Endometrium (tissue), 2 donors: ENCODE measurements at regions not wholly inside any gene's neighbourhood (a gene's known extent, or its start where the extent isn't known, plus 50 kb on each side); places are given as distances from the start of the nearest gene placed in this dataset.

Source experiments
- FAIRE-seq: peaks from 2 replicates; lab custom pipeline; 2012; peaks lifted over from hg19 to GRCh38; lab: Jason Lieb, UNC
- donor health status: control.
- donor health status: control.

DNA sequence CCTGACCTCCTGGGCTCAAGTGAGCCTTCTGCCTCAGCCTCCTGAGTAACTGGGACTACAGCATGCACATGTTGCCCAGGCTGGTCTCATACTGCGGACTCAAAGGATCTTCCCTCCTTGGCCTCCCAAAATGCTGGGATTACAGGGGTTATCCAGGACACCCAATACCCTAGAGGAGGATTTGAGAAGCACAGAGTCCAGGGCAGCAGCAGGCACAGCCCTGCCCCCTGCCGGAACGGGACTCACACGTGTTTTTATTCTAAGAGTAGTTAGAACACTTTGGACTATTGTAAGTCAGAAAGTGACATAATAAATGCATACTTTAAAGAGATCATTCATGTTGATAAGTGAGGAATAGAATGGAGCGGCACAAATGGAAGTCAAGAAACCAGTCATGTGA lies 80.2 kb downstream of the C6orf118 start:
- no peak for FAIRE-seq

DNA sequence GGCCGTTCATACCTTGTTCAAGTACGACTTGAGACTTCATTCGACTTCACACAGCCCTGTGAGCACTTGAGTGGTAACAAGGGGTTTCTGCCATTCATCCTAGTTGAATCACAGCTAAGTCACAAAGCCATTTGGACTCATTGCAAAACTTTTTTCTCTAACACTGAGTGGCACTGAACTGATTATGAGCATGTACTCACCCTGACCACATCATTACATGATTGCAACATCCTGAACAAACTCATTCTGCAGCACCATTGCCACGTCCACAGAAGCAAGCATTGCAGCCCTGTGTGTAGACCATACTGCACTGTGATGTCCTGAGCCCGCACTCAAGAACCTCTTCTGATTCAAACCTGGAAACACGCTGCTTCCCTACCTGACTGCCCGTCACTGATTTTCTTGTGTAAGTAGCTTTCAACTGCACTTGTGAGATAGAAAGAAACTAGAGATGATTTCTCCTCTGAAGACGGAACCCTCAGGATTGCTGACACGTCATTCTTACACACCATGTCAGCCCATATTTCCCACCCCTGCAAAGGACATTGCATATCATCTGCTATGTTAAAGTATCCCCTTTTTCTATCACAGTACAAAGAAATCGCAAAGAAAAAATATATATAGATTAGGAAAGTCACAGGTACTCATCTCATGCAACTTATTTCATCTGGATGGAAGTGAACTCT lies 81.6 kb downstream of the C6orf118 start:
- FAIRE-seq = no peak

DNA sequence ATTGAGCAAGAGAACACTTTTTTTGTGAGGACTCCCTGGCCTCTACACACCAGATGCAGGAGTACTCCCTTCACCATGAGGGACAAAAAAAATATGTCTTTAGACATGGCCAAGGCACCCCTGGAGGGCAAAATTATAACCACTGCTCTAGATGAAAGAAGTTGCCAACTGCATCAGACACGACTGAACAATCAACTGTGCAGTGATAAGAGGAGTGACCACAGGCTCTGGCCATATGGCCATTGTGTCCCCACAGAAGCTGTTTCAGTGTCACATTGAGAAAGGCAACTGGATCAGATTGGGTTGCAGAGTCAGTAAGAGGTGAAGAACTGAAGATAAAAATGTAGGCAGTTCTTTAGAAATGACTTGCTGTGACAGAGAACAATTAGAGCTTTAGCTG lies 85.7 kb downstream of the C6orf118 start:
- FAIRE-seq = no peak

DNA sequence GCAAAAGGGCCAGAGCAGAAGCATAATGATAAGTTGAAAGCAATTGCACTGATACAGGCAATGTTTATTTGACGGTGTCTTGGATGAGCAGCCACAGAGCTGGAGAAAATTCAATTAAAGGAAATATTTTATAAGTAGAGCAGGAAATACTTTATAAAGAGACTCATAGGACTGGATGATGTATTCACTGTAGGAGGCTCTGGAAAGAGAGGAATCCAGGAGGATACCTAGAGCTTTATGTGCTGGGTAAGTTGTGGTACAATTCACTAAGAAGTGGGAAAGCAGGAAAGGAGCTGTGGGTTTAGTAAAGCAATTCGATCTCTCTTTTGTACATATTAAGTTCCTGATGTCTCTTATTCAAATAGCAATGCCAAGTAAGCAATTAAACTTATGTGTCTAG lies 86.3 kb downstream of the C6orf118 start:
- FAIRE-seq = no peak

DNA sequence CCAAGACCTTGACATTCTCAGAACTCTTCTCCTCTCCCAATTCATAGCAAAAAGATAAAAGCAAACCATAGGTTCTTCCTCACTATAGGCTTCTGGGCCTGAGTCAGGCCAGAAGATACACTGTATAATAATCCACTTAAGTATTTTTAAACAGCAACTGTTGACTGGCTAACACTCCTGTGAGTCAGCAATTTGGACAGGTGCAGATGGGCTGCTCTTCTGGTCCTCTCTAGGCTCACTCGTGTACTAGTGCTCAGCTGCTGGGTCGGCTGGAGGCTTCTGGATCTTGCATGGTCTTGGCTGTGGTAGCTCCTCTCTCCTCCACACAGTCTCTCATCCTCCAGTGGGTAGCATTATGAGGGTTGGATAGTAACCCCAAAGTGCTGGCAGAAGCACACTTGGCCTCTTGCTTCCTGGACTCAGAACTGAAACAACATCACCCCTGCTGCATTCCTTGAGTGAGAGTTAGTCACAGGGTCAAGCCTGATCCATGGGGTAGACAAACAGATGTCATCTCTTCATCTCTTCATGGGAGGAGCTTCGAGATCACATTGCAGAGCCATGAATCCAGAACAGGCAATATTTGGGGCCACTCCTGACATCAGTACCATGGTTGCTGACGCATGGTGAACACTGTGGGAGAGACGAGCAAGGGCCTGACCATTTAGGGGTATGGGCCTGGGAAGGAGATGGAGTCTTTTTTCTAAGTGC lies 86.9 kb downstream of the C6orf118 start:
- no peak for FAIRE-seq

DNA sequence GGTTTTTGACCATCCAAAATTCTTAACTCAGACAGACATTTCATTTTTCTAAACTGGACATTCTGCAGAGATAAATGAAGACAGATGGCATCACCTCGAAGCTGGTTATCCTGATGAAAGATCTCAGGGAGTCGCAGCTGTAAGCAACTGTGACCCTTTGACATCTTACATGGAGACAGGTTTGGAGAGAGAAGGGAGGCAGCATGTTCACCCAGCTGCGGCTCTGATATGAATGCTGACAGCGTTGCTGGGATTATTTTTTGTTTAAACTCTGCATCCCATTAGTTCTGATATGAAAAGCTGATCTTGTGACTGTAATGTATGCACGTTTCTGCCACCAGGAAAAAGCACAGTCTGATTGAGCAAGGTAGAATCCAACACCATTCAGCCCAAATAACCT lies 89.4 kb downstream of the C6orf118 start:
- no peak for FAIRE-seq

DNA sequence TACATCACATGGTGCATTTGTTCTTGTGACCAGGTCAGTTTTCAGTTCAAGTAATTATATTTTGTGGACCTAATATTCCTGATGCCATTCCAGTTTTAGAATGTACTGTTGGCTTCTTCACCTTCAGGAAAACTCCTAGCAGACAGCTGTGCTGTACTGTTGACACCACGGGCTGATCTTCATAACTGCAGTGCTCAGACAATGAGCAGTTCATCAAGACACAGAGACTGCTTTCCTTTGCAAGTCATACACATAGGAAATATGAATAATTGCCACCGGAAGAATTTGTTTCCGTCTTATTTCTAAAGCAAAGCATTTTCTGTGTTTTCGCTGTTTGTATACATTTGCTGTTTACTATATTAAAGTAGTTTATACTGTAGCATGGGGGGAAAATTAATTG lies 89.8 kb downstream of the C6orf118 start:
- FAIRE-seq = no peak

DNA sequence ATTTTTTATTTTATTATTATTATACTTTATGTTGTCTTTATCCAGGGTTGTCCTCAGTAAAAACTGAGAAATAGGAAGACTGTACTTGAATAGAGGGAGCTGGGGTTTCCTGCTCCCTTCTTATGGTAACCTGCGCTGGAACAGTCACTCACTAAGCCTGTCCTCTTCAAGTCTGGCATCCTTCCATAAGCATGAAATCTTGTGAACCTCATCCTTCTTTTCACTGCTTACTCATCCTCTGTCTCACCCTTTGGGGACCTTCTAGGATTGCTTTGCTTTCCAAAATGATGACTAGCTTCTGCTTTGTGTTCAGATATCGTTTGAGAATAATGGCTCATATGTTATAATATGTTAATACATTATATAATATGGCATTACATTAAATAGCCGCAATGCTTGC lies 90.6 kb downstream of the C6orf118 start:
- FAIRE-seq = no peak

DNA sequence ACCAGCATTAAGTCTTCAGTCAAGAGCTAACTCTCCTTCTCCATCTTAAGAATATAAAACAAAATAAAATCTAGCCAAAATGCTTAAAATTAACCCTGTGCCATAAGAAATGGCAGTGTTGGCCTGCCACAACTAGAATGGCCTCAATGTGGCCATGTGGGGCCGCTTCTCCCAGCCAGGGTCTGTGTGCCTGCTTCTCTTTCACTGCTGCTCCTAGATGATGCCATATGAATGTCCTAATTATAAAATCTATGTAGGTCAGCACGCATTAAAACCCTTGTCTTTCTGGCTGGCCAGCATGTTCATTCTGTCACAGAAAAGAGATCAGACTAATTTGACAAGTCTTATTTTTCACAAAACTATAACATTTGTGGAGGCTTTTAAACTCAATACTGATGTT lies 102.6 kb downstream of the C6orf118 start:
- FAIRE-seq = no peak

DNA sequence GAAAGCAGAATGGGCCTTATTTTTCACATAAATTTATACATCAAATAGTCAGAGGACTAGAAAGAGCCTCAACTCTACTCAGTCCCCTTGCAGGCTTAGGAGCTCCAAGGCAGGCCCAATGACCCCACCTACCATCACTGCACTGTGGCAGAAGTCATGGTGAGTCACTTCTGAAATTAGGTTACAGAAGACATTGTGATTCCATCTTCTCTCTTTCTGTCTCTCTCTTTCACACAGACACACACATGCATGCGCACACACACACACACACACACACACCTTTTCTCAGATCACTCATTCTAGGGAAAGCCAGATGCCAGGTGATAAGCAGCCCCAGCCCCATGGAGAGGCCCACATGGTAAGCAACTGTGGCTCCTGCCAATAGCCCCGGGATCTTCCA lies 103.8 kb downstream of the C6orf118 start:
- FAIRE-seq = no peak

DNA sequence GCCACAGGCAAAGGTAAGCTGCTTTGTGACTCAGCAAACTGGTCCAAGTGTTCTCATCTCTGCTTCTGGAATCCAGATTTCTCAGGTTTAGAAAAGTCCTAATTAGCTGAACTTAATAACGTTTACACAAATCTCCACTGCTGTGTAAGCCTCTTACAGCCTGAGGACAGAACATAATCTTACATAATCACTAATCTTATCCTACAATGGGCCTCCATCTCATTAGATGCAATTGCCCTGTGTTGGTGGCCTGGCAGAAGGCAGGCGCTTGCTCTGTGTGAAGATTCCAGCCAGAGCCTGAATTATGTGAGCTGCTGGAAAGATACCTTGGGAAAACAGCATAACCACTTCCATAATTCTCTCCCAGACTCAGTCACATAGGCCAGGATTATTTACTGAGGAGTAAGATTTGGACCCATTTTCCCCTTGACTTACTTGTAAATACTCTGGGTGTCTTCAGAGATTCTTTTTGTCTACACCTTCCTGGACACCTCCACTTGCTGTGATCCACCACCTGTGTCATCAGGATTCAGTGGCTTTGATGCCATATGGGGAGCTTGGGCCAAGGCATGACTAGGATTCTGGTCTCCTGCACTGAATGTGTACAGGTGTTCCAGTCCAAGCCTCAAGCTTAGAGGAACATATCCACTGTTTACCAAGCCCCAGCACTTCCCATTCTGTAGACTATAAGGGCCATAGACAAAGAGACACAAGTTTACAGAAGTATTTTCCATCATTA lies 104.4 kb downstream of the C6orf118 start:
- FAIRE-seq = no peak

DNA sequence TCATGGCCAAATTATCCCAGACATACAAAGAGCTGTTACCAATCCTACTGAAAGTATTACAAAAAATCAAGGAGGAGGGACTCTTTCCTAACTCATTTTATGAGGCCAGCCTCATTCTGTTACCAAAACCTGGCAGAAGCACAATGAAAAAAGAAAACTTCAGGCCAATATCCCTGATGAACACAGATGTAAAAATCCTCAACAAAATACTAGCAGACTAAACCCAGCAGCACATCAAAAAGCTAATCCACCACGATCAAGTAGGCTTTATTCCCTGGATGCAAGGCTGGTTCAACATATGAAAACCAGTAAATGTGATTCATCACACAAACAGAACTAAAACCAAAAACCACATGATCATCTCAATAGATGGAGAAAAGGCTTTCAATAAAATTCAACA lies 109.2 kb downstream of the C6orf118 start:
- no peak for FAIRE-seq

DNA sequence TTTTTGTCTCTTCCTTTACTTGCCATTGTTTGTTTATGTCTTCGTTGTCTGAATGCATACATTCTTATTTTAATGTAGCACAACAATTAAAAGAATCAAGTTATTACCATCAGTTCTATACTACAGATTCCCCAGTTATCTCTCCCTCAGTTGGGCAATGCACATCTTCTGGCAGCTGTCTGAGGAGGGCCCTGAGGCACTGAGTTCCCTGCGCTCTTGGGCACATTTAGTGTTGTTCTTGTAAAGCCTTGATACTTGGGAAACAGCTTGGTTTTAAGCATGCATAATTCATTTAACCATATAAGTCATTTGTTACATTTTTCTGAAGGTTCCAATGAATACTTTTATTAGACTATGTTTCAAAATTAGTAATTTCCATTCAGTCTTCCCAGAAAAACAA lies 117.9 kb downstream of the C6orf118 start:
- no peak for FAIRE-seq

DNA sequence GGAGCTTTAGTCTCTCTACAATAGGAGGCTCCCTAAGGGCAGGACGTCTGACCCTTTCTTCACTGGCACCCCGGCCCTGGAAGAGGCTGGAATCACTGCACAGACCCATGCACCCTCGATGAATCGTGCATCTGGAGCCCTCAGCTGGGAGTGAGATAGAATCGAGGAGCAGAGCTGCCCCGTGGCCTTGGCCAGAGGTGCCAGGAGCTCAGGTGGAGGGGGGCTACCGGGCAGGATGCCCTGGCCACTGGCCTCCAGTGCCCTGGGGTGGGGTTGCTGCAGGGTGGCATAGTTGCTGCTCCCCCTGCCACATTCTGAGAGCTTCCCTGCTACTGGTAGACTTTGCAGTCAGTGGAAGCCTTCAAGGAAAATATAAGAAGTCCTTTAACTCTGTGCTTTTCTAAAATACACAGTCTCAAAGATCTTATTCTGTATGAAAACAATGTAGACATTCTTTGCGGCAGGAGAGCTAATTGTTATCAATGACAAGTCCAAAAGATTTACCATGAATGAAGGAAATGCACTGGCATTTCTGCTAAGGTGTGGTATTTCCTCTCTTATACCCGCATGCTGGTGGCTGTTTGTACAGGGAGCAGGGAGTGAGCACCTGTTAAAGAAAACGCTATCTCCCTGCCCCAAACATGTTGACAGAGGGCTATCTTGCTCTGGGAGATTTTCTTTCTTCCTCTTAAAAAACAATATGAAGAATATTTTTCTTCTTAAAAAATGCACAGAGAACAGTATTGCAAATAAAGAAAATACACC lies 122.8 kb downstream of the C6orf118 start:
- FAIRE-seq = no peak

DNA sequence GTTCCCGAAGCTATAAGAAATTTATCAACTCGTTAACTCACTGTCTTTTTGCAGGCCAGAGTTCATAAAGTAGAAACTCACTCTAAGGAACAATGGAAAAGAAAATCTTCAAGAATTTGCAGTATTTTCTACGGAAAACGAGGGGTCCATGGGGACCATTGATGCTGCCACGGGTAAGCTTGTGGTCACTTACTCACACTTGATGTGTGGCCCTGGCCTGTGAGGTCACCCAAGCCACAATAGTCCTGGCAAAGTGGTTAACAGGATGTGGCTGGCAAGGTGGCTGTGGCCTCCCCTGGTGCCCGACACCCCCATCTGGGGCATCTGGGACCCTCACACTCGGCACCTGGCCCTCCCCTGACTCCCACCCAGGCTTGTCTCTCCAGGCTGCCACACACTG lies 123.4 kb downstream of the C6orf118 start:
- FAIRE-seq = no peak

DNA sequence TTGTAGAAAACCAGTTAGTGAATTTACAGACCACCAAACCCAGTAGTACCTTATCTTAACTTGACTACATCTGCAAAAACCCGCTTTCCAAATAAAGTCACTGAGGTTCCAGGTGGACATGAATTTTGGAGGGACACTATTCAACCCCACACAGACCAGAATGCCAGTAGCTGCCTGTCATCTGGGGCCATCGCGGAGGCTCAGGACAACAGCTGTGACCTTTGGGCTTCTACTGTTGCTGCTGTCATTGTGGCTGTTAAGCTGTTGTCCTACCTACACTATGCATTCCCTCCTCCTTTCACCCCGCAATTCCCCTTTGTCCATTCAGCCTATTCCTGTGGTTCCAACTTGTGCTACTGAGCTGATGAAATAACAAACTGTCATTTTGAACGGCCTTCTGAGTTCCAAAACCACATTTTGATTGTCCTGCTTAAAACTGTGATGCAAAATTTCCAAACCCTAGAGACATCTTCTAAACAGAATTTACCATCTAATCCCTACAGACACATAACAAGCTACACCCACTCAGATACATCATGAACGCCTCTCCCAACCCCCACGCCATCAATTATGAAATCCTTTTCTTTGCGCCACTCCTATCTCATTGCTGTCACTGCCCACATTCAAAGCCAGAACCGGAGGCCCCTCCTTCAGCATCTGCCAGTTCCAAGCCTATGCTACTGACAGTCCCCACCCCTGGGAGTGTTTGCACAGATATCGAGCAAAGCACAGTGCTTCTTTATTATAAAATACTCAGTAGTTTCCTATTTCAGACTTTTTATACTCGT lies 125.0 kb downstream of the C6orf118 start:
- no peak for FAIRE-seq

DNA sequence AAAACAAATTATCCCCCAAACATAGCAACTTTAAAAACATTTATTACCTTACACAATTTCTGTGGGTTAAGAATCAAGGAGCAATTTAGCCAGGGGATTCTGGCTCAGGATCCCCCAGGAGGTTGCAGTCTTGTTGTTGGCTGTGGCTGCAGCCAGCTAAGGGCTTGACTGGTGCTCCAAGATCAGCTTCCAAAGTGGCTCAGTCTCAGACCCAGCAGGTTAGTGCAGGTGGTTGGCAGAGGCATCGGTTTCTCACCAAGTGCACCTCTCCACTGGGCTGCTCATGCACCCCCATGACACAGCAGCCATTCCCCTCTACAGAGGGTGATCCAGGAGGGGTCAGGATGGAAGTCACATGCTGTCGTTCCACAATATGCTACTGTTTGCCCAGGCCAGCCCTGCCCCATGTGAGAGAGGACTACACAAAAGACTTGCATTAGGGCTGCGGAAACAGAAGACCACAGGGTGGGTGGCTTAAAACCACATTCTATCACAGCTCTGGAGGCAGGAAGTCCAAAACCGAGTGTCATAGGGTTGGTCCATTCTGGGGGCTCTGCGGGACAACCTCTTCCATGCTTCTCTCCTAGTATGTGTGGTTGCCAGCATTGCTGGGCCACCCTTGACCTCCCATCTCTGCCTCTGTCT lies 125.8 kb downstream of the C6orf118 start:
- FAIRE-seq = no peak

DNA sequence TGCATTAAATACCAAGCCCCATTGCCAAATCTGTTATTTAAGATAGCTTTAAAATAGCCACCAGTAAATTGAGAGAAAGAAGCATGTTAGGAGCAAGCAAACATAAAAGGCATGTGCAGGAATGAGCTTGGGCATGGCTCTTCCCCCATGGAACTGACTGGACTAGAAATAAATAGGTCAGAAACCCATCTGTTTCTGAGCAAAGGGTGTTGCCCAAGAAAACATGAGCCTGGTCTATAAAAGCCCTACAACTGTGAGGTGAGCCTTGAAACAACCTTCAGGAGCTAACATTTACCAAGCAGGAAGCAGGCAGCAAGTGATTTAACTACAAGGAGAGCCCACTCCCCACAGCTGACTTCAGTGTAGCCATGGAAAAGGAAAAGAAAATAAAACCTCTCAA lies 126.3 kb downstream of the C6orf118 start:
- no peak for FAIRE-seq

DNA sequence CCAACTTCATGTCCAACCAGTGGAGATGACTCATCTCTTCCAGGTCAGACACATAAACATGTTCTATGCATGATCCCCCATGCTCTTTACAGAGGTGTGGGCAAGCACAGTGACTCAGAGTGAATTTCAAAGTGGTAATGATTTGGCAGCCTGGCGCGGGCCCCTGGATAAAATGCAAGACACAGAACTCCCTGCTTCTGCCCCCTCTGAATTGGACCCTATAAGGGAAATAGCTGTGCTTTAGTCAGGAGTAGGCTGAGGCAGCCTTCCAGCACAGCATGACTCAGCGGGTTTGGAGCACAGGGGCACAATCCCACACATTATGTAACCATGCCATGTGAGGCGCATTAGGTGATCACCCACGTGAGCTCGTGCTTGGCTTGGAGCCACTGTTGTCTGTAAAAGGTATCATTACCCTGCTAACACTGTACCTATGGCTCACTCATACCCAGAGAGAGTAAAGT lies 127.4 kb downstream of the C6orf118 start:
- no peak for FAIRE-seq

DNA sequence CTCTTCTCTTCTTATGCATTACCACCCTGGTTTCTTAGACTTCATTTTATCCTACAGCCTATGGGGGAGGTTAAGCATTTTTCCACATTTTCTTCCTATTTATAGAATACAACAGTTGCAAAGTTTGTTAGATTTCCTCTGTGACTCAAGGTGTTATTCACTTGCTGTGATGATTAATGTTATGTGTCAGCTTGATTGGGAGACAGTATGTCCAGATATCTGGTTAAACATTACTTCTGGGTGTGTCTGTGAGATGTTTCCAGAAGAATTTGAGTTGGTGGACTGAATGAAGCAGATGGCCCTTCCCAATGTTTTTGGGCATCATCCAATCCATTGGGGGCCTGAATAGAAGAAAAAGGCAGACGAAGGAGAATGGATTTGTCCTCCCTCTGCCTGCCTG lies 131.3 kb downstream of the C6orf118 start:
- FAIRE-seq = no peak

DNA sequence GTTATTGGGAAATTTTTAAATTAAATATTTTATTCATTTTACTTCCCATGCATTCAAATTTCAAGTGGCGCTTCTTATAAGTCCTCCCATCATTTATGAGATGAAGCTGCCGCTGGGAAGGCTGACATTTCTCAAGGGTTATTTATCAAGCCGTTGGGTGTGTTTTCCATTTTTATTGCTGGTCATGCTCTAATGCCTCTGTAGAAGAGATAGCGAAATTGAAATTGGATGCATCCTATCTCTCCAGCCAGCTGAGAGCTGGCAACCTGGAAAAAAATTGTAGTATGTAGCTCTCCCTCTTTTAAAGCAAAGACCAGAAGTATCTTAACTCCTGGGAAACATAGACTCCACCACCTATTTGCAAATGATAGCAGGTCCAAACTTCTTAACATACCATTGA lies 135.9 kb downstream of the C6orf118 start:
- no peak for FAIRE-seq
